AG04449 (cell line): ENCODE measurements at regions not wholly inside any gene's neighbourhood (a gene's known extent, or its start where the extent isn't known, plus 50 kb on each side); places are given as distances from the start of the nearest gene placed in this dataset.

Experiments
- CTCF ChIA-PET: fragments of 350-600 bp; formaldehyde crosslinking; extraction: SDS; loops from one replicate; lab custom pipeline; 2021; ENCODE audit warnings: antibody characterized with exemption; lab: Yijun Ruan, JAX
- POLR2A ChIA-PET: fragments of 400-600, 350-600 bp; formaldehyde crosslinking; extraction: SDS; loops from one replicate; lab custom pipeline; 2020; ENCODE audit warnings: antibody characterized with exemption, inconsistent platforms; lab: Yijun Ruan, JAX
- DNase-seq: peaks from one replicate; pipeline ENCODE4 v3.0.0-alpha.2; 2010; ENCODE audit warnings: low read depth, low spot score
- H3K4me3 ChIP-seq: 2 replicates; pipeline ENCODE4 v1.5.1; 2011; ENCODE audit warnings: low read depth, mild to moderate bottlenecking, control low read depth, low read length
- TF ChIP-seq, protein P1 (sequence below): IDR thresholded peaks from one replicate; pipeline ENCODE4 v1.5.1; 2011; ENCODE audit warnings: mild to moderate bottlenecking, moderate library complexity, low read length, control low read depth, inconsistent platforms; ENCODE audit not compliant: insufficient read depth; ENCODE audit errors: missing control alignments

DNA sequence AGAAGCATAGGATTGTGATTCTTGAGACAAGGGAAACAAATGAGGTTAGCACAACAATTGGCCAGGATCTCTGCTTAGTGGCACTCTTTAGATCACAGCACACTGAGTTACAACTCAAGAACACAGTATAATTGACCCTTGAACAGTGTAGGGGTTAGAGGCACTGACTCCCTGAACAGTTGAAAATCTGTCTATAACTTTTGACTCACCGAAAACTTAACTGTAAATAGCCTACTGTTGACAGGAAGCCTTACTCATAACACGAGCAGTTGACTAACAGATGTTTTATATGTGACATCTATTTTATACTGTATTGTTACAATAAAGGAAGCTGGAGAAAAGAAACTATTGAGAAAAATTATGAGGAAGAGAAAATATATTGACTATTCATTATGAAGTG is 296.1 kb downstream of the RERGL start:
- TF ChIP-seq, protein P1, sequence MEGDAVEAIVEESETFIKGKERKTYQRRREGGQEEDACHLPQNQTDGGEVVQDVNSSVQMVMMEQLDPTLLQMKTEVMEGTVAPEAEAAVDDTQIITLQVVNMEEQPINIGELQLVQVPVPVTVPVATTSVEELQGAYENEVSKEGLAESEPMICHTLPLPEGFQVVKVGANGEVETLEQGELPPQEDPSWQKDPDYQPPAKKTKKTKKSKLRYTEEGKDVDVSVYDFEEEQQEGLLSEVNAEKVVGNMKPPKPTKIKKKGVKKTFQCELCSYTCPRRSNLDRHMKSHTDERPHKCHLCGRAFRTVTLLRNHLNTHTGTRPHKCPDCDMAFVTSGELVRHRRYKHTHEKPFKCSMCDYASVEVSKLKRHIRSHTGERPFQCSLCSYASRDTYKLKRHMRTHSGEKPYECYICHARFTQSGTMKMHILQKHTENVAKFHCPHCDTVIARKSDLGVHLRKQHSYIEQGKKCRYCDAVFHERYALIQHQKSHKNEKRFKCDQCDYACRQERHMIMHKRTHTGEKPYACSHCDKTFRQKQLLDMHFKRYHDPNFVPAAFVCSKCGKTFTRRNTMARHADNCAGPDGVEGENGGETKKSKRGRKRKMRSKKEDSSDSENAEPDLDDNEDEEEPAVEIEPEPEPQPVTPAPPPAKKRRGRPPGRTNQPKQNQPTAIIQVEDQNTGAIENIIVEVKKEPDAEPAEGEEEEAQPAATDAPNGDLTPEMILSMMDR: no peak
- no peak overlapping the region for H3K4me3 ChIP-seq
- ChIA-PET CTCF (no interaction called here), POLR2A (no interaction called here)
- DNase-seq: no peak

DNA sequence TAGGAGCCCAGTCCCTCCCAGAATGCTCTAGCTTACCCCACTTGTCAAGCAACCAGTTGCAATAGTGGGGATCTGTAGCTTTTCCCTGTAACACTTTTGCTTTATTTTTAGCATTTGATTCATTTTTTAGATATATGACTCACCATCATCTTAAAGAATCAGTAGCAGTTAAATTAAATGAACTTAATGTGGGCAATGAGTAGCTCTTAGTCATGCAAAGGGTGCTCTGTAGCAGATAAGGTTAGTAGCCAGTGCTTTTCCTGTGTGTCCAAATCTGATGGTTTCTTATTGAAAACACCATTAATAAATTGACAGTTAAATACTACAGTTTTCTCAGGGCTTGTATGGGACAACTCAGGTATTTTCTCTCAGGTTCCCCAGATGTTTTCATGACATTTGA is 311.8 kb downstream of the RERGL start:
- no peak overlapping the region for H3K4me3 ChIP-seq
- ChIA-PET CTCF (no interaction called here), POLR2A (no interaction called here)
- TF ChIP-seq, protein P1: no peak
- no peak for DNase-seq

DNA sequence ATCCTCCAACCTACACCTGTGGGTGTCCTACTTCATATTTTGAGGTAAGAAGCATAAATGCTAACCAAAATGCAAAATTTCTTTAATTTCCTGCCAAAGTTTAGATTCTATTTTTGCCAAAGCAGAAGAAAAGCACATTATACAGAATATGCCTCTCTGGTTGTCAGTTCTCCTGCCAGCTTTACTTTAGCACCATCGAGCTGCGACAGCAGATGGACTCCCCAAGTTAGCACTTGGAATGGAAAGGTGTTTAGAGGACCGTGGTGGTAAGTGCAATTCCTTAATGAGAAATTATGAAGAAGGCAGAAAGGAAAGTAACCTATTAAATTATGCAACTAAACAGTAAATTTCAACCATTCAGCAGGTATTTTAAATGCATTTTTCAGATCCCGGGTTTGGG is 326.6 kb downstream of the RERGL start:
- DNase-seq: no peak
- TF ChIP-seq, protein P1: no peak
- H3K4me3 ChIP-seq: no peak overlapping the region
- ChIA-PET POLR2A (no interaction called here), CTCF (no interaction called here)

DNA sequence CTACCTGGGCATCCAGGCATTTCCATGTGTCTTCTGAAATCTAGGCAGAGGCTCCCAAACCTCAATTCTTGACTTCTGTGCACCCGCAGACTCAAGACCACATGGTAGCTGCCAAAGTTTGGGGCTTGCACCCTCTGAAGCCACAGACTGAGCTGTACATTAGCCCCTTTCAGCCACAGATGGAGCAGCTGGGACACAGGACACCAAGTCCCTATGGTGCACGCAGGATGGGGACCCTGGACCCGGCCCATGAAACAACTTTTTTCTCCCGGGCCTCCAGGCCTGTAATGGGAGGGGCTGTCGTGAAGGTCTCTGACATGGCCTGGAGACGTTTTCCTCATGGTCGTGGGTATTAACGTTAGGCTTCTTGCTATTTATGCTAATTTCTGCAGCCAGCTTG is 330.0 kb downstream of the RERGL start:
- TF ChIP-seq, protein P1: no peak
- CTCF ChIA-PET: no interaction called here

More for the DNA sequence above, 330.0 kb downstream of the RERGL start:
- POLR2A ChIA-PET: no interaction called here
- DNase-seq: no peak
- no peak overlapping the region for H3K4me3 ChIP-seq
